Cardiac fibroblast (primary cell): ENCODE measurements at regions not wholly inside any gene's neighbourhood (a gene's known extent, or its start where the extent isn't known, plus 50 kb on each side); places are given as distances from the start of the nearest gene placed in this dataset.
"Not testable (repeated sequence)": the region's sequence is repeated elsewhere in the genome, so short reads cannot be mapped to it uniquely, and the experiment has no call there.

ENCODE experiments used
- DNase-seq, 2 donors: peaks; one replicate each; pipeline versions ENCODE4 v3.0.0 to v3.0.0-alpha.2; 2010; ENCODE audit warnings: low read depth in 2 of 2
- H3K4me3 ChIP-seq, 2 donors: replicated peaks in 1 of 2; 1 replicate in 1 of 2; 2 replicates in 1 of 2; pipeline ENCODE4 v1.5.1; 2011; ENCODE audit warnings: low read depth in 2 of 2, low read length in 2 of 2, mild to moderate bottlenecking in 2 of 2, moderate library complexity in 1 of 2
- TF ChIP-seq, protein P1 (sequence below): IDR thresholded peaks from one replicate; pipeline ENCODE4 v1.5.1; 2011; ENCODE audit warnings: low read depth, mild to moderate bottlenecking, low read length, inconsistent platforms

DNA sequence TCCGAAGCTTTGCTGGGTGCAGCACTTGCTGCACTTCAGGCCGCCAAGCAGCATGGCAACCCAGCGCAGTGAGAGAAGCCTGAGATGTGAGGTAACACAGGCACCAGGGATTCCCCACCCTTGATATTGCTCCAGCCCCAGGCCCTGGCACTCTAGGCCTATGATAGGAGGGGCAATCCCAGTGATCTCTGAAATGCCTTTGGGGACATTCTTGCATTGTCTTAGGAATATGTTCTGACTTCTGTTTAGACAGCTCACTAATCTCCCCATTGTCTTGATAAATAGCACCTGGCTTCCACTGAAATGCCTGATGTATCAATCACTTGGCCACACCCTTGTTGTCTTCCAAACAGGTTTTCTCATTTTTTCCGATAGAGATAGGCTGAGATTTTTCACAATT, 102.8 kb downstream of the SOX14 start:
- TF ChIP-seq, protein P1, sequence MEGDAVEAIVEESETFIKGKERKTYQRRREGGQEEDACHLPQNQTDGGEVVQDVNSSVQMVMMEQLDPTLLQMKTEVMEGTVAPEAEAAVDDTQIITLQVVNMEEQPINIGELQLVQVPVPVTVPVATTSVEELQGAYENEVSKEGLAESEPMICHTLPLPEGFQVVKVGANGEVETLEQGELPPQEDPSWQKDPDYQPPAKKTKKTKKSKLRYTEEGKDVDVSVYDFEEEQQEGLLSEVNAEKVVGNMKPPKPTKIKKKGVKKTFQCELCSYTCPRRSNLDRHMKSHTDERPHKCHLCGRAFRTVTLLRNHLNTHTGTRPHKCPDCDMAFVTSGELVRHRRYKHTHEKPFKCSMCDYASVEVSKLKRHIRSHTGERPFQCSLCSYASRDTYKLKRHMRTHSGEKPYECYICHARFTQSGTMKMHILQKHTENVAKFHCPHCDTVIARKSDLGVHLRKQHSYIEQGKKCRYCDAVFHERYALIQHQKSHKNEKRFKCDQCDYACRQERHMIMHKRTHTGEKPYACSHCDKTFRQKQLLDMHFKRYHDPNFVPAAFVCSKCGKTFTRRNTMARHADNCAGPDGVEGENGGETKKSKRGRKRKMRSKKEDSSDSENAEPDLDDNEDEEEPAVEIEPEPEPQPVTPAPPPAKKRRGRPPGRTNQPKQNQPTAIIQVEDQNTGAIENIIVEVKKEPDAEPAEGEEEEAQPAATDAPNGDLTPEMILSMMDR = no peak
- no peak for DNase-seq
- no peak overlapping the region for H3K4me3 ChIP-seq

DNA sequence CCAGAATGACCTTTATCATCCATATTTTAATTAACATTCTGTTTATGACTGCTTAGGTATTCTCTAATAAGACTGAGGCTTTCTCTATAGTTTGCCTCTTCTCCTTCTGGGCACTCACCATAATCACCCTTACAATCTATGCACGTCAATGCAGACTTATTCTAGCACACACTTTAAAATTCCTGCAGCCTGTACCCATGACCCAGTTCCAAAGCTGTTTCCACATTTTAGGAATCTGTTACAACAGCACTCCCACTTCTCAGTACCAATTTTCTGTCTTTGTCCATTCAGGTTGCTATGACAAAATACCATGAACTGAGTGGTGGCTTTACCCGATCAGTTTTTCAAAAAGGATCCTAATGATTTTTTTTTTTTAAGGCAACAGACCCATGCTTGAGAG, 103.5 kb downstream of the SOX14 start:
- TF ChIP-seq, protein P1 = no peak
- no peak for DNase-seq
- no peak overlapping the region for H3K4me3 ChIP-seq

DNA sequence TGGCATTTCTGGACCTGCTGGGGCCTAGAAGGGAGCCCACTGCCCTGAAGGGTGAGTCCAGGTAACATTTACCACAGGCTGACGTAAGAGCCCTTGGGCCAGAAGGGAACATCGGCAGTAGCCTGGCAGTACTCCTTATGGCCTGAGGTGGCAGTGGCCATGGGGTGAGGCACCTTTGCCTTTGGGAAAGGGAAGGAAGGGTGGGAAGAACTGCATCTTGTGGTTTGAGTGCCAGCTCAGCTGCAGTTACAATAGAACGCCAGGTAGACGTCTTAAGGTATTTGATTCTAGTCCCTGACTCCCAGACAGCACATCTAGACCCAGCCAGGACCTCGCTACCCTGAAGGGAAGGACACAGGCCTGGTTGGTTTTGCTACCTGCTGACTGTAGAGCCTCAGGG, 104.9 kb downstream of the SOX14 start:
- no peak overlapping the region for H3K4me3 ChIP-seq
- DNase-seq = no peak
- TF ChIP-seq, protein P1 = no peak

DNA sequence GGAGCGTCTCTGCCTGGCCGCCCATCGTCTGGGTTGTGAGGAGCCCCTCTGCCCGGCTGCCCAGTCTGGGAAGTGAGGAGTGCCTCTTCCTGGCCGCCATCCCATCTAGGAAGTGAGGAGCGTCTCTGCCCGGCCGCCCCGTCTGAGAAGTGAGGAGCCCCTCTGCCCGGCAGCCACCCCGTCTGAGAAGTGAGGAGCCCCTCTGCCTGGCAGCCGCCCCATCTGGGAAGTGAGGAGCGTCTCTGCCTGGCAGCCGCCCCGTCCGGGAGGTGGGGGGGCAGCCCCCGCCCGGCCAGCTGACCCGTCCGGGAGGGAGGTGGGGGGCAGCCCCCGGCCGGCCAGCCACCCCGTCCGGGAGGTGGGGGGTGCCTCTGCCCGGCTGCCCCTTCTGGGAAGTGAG, 108.5 kb downstream of the SOX14 start:
- DNase-seq, H3K4me3 ChIP-seq: not testable (repeated sequence)

DNA sequence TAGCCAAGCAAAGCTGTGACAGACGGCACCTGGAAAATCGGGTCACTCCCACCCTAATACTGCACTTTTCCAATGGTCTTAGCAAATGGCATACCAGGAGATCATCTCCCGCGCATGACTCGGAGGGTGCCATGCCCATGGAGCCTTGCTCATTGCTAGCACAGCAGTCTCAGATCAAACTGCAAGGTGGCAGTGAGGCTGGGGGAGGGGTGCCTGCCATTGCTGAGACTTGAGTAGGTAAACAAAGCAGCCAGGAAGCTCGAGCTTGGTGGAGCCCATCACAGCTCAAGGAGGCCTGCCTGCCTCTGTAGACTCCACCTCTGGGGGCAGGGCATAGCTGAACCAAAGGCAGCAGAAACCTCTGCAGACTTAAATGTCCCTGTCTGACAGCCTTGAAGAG, 113.1 kb upstream of the CLDN18 start:
- H3K4me3 ChIP-seq, DNase-seq: not testable (repeated sequence)

DNA sequence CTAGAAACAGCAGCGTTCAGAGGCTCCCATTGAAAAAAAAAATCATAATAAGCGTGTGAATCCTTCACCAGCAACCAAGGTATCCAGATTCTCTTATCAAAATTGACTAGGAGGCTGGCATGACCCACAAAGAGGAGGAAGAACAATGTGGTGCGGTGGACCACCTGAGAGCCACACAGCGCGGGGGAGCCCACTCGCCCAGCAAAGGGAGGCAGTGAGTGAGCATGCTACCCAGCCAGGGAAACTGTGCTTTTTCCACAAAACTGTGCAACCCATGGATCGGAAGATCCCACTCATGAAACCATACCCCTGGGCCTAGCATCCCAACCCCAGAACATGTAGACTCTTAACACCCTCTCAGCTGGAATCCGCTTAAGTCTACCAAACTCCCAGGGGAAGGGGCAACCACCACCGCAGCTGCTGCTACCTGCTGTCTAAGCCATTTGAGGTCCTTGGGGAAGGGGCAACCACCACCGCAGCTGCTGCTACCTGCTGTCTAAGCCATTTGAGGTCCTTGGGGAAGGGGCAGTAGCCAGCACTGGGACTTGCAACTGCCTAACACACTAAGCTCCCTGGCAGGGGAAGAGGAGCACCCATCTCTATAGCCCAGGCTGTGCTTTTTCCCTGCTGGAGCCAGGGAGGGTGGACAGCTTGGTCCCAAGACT, 102.8 kb upstream of the CLDN18 start:
- H3K4me3 ChIP-seq = no peak overlapping the region
- DNase-seq = no peak
- TF ChIP-seq, protein P1 = no peak

DNA sequence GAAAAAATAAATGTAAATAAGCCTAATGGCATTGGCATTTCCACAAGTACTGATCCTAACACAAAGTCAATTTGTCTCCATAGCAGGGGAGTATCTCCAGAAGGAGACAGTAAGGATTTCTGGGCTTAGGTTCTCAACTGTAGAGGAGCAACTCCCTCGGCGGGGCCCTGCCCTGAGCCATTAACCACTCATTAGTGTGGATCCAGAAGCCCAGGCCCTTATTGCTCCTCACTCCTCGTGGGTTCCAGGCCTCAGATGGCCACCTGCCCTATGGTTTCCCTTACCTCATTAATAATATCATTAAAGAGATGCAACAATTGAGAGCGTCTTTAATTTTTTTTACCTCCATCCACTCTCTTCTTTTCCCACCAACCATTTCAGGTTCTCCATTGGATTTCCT, 85.3 kb upstream of the CLDN18 start:
- TF ChIP-seq, protein P1 = no peak
- H3K4me3 ChIP-seq = no peak overlapping the region
- DNase-seq = no peak

DNA sequence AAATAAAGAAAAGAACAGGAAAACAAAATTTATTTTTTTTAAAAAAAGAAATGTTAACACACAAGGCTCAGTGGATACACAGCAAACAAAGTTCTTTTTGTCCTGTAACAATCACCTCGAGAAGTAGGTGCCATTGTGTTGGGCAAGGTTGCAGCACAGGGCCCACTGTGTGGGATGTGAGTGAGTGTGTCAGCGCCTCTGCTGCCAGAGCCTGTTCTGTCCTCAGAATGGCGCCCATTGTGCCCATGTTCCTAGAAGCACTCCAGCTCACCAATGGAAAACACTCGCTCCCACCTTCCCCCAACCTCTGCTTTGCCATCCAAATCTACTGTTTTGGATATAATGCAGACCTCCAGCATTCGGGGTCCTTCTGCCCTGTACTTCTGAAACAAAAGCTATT, 84.9 kb upstream of the CLDN18 start:
- TF ChIP-seq, protein P1 = no peak
- no peak overlapping the region for H3K4me3 ChIP-seq
- no peak for DNase-seq
